NOMO-1 treated with dmso at 0.1 percent for 144 hours (cell line): ENCODE measurements at regions not wholly inside any gene's neighbourhood (a gene's known extent, or its start where the extent isn't known, plus 50 kb on each side); places are given as distances from the start of the nearest gene placed in this dataset.

Experiments used
- DNase-seq: peaks from one replicate; lab custom pipeline; 2025; ENCODE audit not compliant: unreplicated experiment; lab: John Stamatoyannopoulos, UW

DNA sequence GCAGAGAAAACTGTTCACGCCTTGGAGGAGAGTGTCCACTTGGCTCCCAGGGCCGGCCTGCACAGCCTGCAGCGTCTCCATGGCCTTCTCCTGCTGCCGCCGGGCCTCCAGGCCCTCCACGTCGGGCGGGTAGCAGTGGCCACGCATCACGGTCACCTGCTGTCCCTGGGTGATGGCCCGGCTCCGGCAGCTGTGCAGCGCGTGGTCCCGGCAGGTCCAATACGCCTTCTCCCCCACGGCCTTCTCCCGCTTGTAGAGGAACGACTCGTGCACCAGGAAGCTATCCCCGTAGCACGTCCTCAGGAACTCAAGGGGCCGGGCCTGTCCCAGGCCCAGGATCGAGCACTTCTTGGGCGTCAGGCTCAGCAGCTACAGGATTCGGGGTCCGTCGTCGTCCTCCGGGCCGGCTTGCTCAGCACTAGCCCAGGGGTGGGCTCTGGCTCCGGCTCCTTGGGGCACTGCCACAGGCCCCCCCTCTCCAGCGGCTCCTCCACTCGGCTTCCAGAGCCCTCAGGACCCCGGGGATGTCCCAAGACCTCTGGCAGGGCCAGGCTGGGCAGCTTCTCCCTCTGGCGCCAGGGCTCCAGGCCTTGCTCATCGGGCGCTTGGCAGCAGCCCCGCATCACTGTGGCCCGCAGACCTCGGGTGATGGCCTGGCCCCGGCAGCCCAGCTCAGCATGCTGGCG is 83.6 kb upstream of the FXR1 start:
- no peak for DNase-seq

DNA sequence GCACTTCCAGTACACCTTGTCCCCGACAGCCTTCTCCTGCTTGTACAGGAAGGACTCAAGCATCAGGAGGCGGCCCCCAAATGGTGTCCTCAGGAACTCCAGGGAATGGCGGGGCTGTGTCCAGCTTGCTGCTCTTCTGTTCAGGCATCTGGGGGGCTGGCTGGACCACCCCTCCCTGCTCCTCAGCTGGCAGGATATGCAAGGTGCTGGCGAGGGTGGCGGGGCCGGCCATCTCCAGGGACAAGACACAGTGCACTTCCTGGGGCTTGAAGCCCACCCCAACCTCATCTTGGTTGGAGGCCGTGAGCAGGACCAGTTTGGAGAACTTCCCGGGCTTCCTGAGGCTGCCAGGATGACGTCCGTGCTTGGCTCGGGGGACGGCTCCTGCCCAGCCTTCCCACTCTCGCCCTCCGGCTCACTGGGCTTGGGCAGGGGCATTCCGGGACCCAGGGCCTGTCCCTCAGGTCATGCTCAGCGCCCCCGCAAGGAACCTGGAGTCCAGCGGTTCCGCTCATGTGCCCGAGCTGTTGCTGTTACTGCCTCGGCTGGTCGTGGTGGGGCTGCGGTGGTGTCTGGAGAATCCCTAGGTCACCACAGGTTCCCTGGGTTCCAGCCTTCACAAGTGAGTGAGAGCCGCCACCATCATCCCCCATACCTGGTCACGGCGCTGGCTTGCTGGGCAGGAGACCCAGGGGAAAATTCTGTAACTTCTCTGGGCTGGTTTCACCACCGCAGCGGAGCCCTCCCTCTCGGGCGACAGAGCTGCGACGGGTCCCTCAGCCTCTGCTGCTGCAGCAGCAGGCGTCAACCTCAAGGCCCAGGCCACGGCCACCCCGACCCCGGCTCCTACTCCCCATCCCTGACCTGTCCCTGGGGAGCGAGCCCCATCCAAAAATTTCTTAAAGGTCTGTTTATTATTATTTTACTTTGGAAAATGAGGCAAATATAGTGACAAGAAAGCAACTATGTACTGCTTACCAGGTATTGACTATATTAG is 82.8 kb upstream of the FXR1 start:
- DNase-seq, result no peak

DNA sequence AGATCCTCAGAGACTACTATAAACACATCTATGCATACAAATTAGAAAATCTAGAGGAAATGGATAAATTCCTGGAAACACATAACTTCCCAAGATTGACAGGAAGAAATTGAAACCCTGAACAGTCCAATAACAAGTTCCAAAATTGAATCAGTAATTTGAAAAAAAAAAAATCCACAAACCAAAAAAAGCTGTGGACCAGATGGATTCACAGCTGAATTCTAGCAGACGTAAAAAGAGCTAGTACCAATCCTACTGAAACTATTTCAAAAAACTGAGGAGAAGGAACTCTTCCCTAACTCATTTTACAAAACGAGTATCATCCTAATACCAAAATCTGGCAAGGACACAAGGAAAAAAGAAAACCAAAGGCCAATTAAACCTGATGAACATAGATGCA is 77.0 kb upstream of the FXR1 start:
- DNase-seq, result no peak

DNA sequence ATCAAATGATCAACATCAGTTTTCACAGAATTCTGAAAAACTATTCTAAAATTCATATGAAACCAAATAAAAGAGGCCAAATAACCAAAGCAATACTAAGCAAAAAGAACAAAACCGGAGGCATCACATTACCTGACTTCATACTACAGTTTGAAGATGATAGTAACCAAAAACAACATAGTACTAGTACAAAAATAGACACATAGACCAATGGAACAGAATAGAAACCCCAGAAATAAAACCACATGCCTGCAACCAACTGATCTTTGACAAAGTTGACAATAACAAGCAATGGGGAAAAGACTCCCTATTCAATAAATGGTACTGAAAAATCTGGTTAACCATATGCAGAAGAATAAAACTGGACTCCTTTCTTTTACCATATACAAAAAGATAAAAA is 75.7 kb upstream of the FXR1 start:
- DNase-seq, result no peak

DNA sequence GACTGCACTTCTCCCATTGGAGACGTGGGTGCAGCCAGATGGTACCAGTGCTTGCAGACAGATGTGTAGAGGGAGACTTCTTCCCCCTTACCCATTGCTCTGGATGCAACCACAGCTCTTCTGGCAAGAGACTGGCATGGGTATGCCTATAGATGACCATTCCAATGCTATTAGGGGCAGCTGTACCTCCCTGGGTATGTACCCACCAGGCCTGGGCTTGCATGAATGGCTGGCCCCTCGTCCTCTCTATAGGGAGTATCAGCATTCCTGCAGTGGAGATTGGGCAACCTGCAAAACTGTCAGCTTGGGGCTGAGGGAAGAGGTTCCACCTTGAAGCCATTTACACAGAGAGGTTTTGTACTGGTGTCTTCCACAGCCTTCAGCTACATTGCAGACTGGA is 57.6 kb upstream of the FXR1 start:
- no peak for DNase-seq

DNA sequence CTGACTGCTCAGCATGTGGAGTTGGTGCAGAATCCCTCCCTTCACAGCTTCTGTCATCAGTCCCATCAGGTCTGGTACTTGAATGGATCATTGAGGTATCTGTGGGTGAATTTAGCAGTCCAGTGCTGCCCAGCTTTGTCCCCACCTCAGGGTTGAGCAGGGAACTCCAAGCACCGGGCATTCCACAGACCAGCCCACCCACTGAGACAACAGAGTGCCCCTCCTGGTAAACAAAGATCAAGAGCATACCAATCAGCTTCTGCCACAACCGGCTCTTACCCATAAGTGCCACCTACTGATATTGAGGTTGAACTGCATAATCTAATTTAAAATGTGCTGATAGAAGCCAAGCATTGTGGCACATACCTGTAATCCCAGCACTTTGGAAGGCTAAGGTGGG is 57.1 kb upstream of the FXR1 start:
- no peak for DNase-seq

DNA sequence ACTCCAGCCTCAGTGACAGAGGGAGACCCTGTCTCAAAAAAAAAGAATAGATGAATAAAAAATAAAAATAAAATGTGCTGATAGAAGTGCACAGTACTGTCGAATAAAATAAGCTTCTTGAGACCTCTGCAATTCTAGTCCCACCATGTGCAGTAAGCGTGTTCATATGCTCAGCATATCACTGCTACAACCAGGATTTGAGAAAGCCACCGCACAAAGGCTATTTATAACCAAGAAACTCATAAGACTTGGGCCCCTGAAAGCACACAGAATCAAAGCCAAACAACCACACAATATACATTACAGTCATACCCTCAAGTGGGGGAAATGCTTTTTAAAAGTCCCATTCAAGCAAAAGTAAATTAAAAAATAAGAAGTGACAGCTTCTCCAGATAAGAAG is 56.5 kb upstream of the FXR1 start:
- DNase-seq, result no peak

DNA sequence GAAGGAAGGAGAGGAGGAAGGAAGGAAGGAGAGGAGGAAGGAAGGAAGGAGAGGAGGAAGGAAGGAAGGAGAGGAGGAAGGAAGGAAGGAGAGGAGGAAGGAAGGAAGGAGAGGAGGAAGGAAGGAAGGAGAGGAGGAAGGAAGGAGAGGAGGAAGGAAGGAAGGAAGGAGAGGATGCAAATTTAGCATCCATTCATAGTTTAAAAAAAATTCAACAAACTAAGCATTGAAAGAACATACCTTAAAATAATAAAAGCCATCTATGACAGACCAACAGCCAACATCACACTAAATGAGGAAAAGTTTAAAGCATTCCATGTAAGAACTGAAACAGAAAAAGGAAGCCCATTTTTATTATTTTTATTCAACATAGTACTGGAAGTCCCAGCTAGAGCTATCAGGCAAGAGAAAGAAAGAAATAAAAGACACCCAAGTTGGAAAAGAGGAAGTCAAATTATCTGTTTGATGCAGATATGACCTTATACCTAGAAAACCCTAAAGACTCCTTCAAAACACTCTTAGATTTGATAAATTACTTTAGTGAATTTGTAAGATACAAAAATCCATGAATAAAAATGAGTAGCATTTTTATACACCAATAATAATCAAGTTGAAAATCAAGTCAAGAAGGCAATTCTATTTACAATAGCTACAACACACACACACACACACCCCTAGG is 52.2 kb upstream of the FXR1 start:
- DNase-seq, result no peak
